Astrocyte of the spinal cord (primary cell): ENCODE measurements at regions not wholly inside any gene's neighbourhood (a gene's known extent, or its start where the extent isn't known, plus 50 kb on each side); places are given as distances from the start of the nearest gene placed in this dataset.

Source experiments
- DNase-seq: peaks from one replicate; pipeline ENCODE4 v3.0.0; 2011; ENCODE audit warnings: low read depth, low spot score
- H3K4me3 ChIP-seq: 2 replicates; pipeline ENCODE4 v1.5.1; 2011; ENCODE audit warnings: low read depth, mild to moderate bottlenecking, low read length, moderate library complexity
- in situ Hi-C: cut with HindIII; loops from 2 replicates; pipeline ENCODE4 v1.10.0; 2017; ENCODE audit warnings: low sequenced_read_pairs
- TF ChIP-seq, protein P1 (sequence below): IDR thresholded peaks from 2 replicates; pipeline ENCODE4 v1.5.1; 2012; ENCODE audit warnings: low read depth, mild to moderate bottlenecking, low read length, inconsistent platforms

DNA sequence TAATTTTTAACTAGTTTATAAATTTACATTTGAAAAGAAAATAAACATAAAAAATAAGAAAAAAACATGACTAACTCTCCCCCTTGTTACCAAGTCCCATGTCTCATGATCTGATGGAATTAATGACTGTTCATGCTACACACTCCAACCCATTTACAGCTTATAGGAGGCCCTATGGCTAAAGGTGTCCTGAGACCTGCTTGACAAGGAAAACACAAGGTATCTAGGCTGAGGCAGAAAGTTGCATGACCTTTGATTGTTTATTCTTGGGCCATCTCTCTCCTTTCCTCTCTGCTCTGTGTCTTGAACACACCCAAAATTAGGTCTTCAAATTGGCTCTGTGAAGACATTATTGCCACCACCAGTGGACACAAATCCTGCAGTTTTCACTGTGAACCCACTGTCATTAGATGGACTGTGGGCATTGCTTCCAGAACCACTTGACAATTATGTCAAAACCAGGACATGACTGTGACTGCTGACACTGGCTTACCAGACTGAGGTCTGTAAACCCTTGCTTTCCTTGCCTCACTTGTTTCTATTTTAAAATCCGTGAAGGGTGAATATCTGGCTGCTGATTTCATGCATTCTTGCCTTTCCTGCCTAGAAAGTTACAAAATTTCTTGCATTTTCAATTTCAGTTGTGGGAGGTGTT lies 386.5 kb upstream of the SPRY2 start:
- DNase-seq = no peak
- TF ChIP-seq, protein P1, sequence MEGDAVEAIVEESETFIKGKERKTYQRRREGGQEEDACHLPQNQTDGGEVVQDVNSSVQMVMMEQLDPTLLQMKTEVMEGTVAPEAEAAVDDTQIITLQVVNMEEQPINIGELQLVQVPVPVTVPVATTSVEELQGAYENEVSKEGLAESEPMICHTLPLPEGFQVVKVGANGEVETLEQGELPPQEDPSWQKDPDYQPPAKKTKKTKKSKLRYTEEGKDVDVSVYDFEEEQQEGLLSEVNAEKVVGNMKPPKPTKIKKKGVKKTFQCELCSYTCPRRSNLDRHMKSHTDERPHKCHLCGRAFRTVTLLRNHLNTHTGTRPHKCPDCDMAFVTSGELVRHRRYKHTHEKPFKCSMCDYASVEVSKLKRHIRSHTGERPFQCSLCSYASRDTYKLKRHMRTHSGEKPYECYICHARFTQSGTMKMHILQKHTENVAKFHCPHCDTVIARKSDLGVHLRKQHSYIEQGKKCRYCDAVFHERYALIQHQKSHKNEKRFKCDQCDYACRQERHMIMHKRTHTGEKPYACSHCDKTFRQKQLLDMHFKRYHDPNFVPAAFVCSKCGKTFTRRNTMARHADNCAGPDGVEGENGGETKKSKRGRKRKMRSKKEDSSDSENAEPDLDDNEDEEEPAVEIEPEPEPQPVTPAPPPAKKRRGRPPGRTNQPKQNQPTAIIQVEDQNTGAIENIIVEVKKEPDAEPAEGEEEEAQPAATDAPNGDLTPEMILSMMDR = no peak
- no peak overlapping the region for H3K4me3 ChIP-seq
- in situ Hi-C loops = no loop called here

DNA sequence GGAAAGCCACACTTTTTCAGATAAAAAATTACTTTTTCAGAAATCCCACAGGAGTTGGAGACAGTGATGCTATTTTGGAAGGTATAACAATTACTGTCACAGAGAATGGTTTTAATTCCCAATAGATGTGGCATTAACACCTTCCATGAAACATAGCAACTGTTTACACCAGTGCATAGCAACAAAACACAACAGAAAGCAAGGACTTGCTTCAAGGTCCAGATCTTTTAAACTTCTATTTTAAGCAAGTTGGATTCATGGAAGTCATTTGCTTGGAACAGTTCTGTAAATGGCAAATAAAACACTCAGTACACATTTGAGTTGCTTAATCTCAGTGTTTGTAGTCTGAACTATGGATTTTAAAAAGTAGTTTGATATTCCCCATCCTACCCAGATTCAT lies 385.9 kb upstream of the SPRY2 start:
- no peak overlapping the region for H3K4me3 ChIP-seq
- DNase-seq = no peak
- TF ChIP-seq, protein P1 = no peak
- in situ Hi-C loops = no loop called here

DNA sequence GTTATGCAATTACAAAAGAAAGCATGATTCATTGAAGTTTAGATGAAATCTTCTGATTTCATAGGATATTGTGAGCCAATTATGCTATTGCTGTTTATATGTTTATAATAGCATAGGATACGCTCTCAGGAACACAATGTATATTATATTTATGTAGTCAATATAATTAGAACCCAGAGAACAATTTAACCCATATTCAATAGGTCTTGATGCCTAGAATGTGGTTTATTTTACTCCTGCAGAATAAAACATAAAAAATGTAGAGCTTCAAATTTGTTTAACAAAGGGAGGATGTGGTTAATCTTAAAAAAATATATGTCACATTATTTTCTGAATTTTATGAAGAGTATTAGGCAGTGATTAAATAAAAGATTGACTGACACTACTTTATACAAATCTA lies 380.8 kb upstream of the SPRY2 start:
- TF ChIP-seq, protein P1 = no peak
- H3K4me3 ChIP-seq = no peak overlapping the region
- DNase-seq = no peak
- in situ Hi-C loops = no loop called here

DNA sequence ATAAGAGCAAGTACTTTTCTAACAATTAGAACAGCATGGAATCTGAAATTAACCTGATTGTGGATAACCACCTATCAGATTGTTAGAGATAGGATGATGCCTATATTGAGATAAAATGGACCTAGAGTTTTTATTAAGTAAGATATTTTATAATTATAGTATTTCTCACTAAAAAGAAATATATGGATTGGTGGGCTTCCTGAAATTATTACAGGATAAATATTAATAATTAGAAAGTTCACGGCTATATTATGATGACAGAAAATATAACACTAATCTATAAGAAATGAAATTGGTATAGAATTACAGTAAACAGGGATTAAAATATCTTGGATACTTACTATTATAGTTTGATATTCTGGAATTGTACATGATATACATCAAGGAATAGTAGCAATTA lies 378.0 kb upstream of the SPRY2 start:
- TF ChIP-seq, protein P1 = no peak
- DNase-seq = no peak
- H3K4me3 ChIP-seq = no peak overlapping the region
- in situ Hi-C loops = no loop called here

DNA sequence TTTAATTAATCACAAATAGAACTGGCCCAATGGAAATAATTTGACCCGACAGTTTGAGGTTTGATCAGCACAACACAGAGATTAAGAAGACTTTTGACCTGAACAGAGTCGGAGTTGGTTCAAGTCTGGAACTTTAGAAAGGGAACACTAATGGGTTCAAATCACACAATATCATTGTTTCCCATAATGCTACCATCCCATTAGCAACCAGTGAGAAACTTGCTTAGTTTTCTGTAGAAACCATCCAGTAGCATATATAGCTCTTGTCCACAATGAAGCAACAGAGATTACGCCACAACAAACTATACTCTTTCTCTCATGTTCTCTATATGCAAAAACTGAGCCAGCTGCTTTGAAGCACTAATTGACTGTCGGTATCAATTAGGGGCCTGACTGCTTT lies 376.9 kb upstream of the SPRY2 start:
- H3K4me3 ChIP-seq = no peak overlapping the region
- no peak for DNase-seq
- in situ Hi-C loops = no loop called here
- TF ChIP-seq, protein P1 = no peak

DNA sequence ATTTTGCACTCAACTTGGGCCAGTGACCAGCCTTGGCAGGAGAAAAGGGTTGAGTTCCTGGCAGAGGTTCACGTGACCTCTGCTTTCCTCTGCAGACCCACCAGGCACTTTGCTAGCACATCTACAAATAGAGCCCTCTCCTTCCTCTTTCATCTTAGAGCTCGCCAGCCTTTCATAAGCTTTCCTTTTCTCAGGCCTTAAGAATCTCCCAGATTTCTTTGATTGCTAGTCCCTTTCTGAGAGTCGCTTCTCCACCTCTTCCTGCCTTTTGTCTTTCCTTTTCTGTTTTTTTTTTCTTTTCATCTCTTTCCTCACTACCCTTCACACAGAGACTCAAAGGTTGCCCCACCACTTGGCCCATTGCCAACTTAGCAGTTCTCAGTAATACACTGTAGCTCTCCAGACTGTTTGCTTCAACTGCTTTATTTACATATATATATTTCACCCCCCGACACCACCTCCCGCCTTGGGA lies 375.7 kb upstream of the SPRY2 start:
- H3K4me3 ChIP-seq = no peak overlapping the region
- peak; percentile 37 for DNase-seq
- TF ChIP-seq, protein P1 = no peak
- in situ Hi-C loops = no loop called here
